ENCODE measurements at regions not wholly inside any gene's neighbourhood (a gene's known extent, or its start where the extent isn't known, plus 50 kb on each side); places are given as distances from the start of the nearest gene placed in this dataset.

DNA sequence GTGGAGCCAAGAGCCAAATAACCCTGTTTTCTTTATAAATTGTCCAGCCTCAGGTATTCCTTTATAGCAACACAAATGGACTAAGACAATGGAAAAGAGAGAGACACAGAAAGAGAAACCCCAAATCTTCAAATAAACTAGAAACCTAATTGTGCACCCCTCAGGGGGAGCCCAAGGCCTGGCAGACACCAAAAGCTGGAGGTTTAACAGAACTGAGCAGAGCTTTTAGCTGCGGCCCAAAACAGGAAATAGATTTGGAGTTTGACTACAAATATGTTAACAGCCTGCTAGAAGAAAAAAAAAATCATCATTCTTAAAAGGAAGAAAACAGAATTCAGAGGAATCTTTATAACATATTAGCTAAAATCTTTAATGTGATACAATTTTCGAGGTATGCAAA lies 1135.0 kb downstream of the GATA3 start:
- no peak for DNase-seq

- no peak for DNase-seq
These were observed 1138.6 kb downstream of the GATA3 start for GRCh38 chr10:9193120-9193519.

- no peak for DNase-seq
These were observed 1140.9 kb downstream of the GATA3 start for GRCh38 chr10:9195385-9195784.

DNA sequence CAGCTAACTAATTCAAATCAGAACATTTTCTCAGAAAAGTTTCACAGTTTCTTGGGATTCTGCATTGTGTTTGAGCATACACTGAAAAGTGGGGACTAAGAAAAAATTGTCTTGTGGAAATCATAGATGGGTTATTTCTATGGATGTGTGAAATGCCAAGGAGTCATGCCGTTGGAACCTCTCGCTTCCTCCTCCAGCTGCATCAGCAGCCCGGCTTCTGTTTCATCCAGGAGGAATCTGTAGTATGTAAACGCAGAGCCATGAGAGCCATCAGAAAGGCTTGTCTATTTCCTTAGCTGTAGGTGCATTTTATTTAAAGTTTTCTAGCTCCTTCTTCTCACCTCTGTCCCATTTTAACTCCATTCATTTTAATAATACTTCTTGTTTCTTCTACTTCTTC lies 1144.1 kb downstream of the GATA3 start:
- DNase-seq = no peak

- DNase-seq = no peak
These were observed 1151.1 kb downstream of the GATA3 start for GRCh38 chr10:9205558-9205957.

DNA sequence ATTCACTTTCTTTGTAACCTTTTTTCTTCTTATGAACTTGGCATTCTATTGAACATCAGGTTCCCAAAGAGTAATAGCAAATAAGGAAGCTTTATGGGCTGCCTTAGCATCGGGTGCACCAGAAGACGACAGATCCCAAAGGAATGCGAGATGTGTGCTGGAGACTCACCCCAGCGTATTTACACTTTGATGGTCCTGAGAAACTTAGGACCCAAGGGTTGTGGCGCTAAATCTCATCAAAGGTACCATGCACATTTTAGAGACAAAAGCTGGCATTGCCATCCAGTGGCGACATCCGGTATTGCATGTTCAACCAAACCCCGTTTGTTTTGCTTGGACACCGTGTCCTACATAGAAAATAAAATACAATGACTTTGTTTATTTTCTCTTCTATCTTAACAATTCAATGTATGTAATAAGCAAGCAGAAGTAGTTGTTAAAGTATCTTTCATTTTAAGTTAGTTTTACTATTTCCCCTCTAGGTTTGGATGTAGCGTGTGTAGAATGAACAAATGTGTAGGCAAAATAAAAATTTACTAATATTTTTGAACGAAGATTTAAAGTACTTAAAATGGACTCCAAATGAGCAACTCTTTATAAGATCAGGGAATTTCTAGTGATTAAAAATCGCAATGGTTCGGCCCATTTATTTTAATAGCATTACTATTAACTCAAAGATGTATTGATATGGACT lies 1154.8 kb downstream of the GATA3 start:
- DNase-seq = peak; percentile 70

GRCh38 chr10:9211228-9211627 lies 1156.7 kb downstream of the GATA3 start:
- DNase-seq = no peak

DNA sequence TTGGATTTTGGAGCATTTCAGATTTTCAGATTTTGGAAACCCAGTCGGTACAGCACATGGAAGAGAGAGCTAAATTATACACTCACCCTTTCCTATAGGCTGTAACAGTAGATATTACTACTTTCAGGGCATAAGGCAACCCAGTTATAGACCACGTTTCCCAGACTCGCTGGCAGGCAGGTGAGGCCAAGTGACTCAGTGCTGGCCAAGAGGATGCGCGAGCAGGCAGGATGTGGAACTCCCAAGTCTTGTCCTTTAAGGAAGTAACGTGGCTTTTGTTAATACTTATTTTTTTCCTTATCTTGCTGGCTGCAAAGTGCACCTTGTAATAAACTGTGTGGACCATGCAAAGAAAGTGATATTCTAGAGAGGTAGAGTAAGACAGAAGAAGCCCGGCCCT lies 1160.1 kb downstream of the GATA3 start:
- no peak for DNase-seq

DNA sequence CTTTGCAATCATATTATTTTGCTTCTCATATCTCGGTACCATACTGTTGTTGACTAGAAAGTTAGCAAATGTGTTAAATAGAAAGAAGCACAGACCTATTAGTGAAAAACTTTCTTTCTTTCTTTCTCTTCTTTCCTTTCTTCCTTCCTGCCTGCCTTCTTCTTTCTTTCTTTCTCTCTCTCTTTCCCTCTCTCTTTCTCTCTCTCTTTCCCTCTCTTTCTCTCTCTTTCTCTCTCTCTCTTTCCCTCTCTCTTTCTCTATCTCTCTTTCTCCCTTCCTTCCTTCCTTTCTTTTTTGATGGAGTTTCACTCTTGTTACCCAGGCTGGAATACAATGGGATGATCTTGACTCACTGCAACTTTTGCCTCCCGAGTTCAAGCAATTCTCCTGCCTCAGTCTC lies 1160.6 kb downstream of the GATA3 start:
- DNase-seq = no peak

DNA sequence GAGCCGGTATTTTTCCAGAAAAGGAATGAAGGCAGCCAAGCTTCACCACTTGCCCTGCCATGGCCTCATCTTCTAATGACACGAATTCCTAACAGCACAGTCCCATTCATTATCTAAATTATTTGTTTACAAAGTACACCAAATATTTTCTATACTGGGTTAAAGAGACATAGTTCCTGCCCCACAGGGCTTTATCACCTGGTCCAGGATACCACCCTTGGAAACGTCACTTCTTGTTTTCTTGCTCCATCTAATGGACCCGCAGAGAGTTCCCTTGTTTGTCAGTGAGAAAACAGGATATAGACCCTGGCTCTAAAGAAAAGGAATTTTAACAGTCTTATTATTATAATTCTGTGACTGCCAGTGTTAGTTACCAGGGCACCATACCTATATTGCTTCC lies 1165.4 kb downstream of the GATA3 start:
- no peak for DNase-seq

GRCh38 chr10:9222917-9223316 lies 1168.4 kb downstream of the GATA3 start:
- DNase-seq = no peak

DNA sequence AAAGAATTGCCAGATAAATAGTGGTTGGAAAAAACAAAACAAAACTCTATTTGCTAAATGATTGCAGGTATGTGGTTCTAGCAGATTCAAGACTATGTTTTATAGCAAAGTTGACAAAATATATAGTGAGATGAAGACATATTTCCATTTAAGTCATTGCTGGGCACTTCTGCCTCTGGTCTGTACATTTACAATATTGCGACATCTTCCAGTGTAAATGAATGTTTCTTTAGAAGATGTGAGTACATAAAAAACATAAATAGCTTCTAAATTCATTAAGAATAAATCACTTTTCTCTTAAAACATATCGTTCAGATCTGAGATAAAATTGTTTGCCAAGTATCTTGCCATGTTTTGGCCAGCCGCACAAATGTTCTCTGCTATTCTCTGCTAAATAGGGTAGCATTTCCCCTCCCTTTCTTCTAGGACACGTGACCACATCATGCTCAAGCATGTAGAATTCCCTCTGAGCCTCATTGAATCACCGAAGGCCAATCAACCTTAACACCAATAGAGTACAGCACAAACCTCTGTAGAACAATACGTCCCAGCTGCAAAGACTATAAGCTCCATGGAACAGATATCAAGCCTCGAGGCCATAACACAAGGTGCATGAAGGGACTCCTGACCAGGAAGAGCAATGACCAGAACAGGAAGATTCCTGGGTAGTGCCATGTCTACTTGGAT lies 1173.3 kb downstream of the GATA3 start:
- no peak for DNase-seq

DNA sequence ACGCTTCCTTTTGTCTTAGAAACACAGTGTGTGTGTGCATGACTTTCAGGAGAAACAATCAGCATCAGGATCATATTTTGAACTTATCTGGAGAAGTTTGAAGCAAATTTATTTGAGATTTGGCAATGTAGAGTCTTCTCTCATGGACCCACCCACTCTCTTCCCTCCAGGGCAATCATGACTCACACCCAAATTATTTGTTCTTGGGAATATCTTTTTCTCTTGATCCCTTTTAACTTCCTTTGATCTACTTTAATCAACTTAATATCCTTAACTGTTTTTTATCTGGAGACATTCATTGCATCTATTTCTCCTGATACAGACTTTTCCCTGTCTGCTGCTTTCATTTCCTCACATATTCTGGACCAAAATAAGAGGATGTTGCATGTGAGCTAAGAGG lies 1174.3 kb downstream of the GATA3 start:
- DNase-seq = no peak

DNA sequence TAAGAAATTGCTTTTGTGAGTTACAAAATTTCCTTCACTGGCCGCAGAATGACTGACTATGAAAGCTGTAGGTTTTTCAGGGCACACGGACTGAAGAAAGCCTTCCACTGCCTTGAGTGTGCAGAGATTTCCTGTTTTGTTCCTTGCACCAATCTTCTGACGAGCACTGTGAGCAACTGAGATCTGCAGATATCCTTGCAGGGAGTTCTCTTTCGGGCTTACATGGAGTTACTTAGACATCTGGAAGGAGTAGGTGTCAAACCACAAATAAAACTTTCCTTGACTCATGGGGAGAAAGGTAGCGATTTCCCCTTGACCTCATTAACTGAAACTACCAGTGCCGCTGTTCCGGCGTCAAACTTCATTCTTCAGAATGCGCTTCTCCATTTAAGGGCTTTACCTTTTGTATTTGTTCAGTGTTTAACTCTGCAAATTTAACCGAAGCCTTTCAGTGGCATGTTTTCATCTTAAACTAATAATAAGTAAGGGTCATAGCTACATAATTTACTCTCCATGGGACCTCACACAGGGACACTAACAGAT lies 1175.3 kb downstream of the GATA3 start:
- no peak for DNase-seq

- no peak for DNase-seq
These were observed 1176.1 kb downstream of the GATA3 start for GRCh38 chr10:9230625-9231024.

GRCh38 chr10:9234191-9234590 lies 1179.7 kb downstream of the GATA3 start:
- no peak for DNase-seq

- DNase-seq = no peak
These were observed 1183.6 kb downstream of the GATA3 start for GRCh38 chr10:9238041-9238440.

- DNase-seq = no peak
These were observed 1184.8 kb downstream of the GATA3 start for GRCh38 chr10:9239298-9239697.

- no peak for DNase-seq
These were observed 1189.5 kb downstream of the GATA3 start for GRCh38 chr10:9243941-9244411.

GRCh38 chr10:9244864-9245263 lies 1190.4 kb downstream of the GATA3 start:
- DNase-seq = no peak

DNA sequence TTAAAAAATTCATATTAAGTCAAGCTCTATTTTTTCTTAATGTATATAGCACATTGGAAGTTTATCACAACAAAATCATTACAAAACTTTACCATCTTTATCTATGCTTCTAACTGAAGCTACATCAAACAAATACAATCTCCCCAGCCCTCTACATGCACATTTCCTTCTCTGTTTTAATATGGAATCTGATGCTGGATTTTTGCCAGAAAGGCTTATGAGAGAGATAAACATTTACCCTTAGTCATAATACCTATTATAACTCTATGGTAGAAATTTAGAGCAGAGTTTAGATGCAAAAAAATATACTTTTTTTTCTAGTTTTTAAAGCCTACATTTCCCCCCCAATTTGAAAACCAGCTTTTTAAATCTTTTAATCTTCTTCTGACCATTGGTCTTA lies 1198.6 kb downstream of the GATA3 start:
- no peak for DNase-seq

GRCh38 chr10:9254353-9254752 lies 1199.9 kb downstream of the GATA3 start:
- no peak for DNase-seq

DNA sequence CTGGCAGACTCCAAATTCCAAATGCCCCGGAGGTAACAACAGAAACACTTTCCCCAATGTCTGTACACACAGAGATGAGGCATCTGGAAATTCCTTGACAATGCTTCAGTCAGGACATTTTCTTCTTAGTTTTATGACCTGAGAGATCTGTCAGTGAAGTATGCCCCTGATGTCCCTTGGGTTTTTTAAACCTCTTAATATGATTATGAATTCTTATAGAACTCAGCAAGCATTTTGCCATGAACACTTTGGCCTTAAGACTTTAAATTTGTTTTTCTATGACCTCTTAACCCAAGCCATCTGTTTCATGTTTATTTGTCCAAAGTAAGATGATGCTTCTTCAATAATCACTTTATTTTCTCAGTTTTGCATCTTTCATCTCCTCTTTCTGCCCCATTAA lies 1206.2 kb downstream of the GATA3 start:
- DNase-seq = no peak

DNA sequence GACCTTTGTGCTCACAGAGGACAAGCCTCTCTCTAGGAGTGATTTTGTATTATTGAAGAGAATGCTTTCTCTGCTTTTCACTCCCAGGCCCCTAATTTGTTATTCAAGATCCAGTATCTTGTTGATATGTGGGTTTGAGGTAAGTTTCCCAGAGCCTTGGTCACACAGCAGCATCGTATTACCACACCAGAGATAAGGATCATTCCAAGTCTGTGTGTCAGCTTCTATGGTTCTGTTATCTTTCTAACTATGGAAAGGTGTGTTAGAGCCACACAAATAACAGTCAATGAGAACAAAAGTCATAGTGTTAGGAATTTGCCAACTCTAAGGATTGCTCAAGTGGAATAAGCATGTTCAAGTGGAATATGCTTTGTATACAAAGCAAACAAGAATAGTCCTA lies 1208.3 kb downstream of the GATA3 start:
- no peak for DNase-seq

- no peak for DNase-seq
These were observed 1213.7 kb downstream of the GATA3 start for GRCh38 chr10:9268176-9268575.
